ENCODE measurements at regions not wholly inside any gene's neighbourhood (a gene's known extent, or its start where the extent isn't known, plus 50 kb on each side); places are given as distances from the start of the nearest gene placed in this dataset.

DNA sequence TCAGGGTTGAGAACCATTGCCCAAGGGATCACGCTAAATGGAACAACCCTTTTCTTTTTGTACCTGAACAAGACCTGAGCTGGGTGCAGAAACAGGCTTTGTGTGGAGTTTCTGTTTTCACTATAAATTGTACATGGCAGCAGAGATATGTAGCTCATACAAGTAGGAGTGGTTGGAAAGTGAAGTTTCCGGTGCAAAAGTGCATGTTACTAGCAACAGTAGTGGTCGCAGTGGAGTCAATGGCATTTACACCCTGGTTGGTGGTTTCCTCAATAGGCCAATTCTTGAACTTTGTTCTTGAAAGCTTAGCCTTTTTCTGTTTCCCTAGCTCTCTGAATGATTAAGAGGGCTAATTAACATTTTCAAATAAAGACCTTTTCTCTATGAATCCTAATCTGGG, 170.7 kb downstream of the NEBL start:
- DNase-seq: no peak

GRCh38 chr10:20714979-20715378, 182.1 kb downstream of the NEBL start:
- DNase-seq: no peak

DNA sequence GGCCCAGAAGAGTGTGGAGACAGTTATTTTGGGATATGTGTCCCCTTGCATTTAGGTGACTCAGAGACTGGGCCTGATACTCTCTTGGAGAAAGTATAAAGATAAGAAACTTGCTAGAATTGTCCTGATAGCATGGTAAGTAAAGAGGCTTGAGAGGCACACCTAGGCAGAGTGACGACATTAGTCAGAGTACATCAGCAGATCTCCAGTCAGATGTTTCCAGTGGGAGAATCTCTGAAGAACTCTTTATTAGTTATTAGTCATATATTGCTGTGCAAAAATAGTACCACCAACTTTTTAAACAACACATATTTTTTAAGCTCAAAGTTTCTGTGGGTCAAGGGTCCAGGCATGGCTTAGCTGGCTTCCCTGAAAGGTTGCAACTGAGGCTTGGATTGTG, 182.6 kb downstream of the NEBL start:
- no peak for DNase-seq

DNA sequence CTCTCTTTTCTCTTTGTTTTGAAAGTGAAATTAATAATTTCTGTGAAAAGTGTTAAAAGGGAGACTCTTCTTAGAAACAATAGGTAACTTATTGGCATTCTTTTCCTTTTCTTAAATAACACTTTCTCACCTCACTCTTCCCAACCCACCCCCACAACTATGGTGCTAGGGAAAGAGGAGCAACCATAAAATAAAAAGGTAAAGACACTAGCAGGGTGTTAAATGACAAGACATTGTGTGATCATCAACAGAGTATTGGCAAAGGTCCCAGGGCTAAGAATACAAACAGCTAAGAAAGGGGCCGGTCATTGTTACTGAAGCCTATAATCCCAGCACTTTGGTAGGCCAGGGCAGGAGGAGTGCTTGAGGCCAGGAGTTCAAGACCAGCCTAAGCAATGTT, 183.7 kb downstream of the NEBL start:
- DNase-seq: no peak

DNA sequence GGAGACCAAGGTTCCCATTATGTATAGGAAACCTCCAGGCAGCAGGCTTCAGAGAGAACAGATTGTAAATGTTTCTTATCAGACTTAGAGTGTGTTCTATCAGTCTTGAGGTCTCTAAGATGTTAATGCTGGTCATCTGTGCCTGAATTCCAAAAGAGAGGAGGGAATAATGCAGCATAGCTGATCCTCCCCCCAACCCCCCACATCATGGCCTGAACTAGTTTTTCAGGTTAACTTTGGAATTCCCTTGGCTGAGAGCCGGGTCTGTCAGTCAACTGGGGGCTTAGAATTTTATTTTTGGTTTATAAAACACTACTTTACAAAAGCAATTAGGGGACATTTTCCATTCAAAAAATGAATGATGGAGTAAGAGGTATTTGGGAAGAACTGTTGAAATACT, 184.3 kb downstream of the NEBL start:
- DNase-seq: no peak

GRCh38 chr10:20709708-20710107, 187.4 kb downstream of the NEBL start:
- DNase-seq: no peak

- no peak for DNase-seq
Observed at GRCh38 chr10:20708305-20708704, 188.8 kb downstream of the NEBL start.

DNA sequence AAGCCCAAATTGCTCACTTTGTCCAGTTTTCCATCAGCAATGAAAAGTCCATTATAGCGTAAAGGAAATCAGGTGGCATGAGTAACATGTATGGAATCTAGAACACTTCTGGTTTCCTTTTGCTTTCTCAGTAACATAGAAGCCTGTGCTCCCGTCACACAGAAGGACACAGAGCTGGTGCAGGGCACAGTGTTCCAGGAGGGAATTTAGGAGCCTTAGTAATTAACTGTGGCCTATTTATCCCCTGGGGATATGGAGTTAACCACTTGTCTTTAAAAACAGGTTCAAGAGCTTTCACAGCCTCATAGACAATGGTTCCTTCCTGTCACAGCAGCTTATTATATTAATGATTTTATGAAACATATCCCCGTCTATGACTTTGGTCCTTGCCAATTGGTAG, 189.9 kb downstream of the NEBL start:
- no peak for DNase-seq

DNA sequence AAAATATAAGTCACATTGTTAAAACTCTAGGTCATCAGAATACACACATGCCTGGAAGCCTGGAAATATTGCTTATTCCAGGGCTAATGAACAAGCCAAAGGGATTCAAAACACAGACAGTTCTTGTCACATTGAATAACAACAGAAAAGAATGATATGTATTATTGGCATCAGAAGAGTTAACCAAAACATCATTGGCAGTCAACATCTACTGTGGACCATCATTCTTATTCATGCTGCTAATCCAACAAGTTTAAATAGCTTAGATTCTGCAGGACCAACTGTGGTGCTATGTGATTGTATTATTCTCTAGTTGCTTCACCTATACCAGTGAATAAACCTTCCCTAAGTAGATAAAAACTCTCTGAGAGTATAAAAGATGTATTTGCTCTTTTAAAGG, 198.3 kb downstream of the NEBL start:
- DNase-seq: no peak

DNA sequence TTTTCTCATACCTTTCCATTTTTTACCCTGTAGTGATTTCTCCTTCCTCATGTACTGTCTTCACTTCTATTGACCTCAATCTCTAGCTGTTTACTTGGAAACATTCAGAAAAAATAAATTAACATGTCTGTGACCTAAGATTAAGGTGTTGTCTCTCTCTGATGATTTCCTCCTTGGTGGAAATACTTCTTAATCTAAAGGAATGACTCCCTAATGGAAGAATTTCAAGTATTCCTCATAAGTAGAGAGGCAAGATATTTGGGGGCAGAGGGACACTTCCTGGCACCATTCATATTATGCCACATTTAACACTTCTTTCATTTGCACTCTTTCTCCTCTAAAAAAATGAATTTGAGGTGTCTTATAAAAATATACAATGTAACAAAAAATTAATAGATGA, 202.8 kb downstream of the NEBL start:
- DNase-seq: no peak

DNA sequence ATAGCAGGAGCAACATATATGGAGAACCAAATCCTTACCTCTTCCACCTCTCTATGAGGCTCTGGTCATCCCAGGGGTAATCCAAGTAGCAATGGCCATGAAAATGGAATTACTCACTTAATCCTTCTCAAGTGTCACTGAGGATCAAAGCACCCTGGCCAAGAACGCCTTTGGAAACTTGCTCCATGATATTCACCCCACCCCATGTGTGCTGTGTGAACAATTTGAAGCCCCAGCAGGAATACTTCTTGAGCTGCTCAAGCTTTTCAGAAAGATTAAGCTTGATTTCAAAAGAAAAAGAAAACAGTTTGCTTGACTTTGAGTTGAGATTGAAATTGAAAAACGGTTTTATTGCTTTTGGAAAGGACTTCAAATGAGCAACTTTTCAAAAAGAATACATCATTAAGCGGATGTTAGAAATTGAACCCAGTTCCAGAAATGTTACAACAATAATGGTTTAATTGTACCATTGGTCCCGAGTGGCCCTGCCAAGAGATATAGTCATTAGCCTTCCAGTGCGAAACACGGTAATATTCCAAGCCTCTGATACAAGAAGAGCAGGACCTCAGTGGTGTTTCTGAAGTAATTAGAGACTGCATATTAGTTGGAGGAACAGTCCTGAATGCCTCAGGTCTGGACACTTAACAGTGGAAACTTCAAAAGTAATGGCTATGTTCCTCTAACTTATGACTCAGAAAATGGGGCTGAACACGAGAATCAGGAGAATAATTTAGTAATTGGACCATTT, 208.1 kb downstream of the NEBL start:
- DNase-seq: no peak

DNA sequence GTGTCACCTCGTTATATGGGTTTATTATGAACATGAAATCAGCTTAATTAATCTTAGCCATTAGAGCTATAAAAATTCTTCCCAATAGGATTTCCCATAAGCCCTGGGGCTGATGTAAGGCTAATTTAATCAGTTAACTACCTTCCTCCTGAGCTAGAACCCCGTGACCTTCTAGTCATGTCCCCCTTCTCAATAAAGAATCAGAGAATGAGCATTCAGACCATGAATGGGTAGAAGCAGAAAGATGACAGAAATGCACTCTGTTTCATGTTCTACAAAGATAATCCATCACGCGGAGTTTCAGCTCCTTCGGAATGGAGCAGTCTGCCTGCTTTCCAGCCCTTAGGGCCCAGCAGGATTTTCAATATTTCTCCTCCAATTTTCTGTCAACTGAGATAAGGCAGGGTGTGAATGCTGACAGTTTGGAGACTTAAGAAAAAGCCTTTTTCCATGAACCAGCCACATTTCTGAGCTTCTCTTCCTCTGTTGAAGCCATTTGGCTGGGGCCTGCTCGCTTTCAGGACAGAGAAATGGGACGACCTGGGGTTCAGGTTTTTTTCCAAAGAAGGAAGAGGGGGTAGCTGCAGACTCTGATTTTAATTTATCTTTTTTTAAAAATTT, 211.0 kb downstream of the NEBL start:
- no peak for DNase-seq

DNA sequence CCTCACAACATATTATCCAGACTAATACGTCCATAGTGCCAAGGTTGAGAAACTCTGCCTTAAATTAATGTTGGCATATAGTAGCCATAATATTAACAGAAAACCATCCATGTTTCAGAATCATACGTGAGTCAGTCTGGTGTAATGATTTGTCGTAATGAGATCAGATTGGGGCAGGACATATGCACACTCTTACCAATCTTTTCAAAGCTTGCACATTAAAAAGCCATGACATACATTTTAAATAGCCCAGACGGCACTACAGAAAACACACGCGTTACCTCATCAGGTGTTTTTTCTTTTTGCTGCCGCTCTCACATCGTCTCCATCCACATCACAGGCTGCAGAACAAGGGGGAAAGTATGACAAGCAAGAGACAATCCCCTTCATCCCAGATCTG, 211.6 kb downstream of the NEBL start:
- no peak for DNase-seq

DNA sequence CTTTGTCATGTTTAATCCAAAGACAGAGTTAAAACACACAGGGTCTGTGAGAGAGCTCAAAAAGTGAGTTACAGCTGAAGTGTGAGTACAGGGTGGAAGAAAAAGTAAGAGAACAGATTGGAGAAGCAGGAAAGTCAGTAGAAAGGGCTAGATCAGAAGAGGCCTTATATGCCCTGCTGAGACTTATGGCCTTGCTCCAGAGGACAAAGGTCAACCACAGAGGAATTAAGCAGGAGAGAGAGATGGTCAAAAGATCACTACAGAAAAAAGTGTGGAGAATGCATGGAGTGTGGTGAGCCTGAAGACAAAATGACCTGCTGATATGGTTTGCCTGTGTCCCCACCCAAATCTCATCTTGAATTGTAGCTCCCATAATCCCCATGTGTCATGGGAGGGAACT, 213.8 kb downstream of the NEBL start:
- DNase-seq: no peak

- no peak for DNase-seq
Observed at GRCh38 chr10:20682782-20683181, 214.3 kb downstream of the NEBL start.

DNA sequence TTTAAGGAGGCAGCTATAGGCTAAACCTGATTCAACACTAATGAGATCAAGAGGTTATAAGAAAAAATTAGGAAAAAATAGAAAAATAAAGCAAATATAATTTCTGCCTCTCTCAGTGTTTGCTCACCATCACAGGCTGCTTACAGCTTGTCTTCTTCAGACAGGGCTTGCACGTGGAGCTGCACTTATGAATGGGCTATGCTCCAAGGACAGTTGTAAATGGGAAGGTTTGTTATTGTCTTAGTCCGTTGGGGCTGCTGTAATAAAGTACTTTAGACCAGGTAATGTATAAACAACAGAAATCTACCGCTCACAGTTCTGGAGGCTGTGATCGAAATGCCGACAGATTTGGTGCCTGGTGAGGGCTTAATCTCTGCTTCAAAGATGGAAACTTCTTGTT, 219.8 kb downstream of the NEBL start:
- no peak for DNase-seq

DNA sequence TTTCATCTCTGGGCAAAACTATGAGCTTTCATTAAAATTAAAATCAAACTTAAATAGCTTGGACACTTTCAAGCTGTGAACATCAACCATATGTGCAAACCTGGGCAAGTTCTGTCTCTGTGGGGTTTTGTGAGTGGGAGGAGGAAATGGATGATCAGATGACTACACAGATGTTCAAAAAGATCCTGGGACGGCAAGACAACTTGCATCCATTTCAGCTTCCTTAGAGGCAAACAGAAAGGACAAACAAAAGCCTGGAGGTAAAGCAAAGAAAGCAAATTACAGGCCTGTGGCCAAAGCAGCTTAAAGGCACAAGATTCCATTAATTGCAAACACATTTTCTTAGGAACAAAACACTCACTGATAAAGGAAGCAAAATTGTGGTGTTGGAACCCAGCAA, 222.2 kb downstream of the NEBL start:
- no peak for DNase-seq

DNA sequence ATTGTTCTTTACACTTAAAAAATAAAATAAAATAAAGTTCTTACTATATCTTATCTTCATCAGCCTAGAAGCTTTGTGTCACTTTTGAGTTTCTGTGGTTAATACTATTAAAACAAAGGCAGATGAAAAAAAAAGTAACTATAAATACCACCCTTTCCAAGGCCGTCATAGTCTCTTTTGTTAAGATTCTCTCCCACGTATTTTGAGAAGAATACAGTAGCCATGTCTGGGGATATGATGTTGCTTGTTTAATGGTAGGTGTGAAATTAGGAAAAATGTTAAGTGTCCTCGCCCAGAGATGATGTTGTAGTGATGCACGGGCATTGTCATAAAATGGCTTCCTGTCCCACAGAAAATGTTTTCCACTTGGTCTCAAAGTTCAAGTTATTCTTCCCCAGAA, 223.9 kb downstream of the NEBL start:
- no peak for DNase-seq

- no peak for DNase-seq
Observed at GRCh38 chr10:20672741-20673140, 224.4 kb downstream of the NEBL start.

DNA sequence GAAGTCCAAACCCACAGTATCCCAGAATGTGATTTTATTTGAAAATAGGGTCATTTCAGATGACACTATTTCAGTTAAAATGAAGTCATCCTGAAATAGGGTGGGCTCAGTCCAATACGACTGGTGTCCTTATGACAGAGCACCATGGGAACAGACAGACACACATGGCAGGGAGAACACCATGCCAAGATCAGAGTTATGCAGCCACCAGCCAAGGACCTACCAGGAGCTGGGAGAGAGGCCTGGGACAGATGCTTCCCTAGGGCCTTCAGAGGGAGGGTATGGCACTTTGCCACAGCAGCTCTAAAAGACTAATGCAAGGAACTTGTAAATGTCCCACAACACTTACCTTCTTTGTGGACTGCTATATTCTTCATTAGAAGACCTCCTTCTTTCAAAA, 226.5 kb downstream of the NEBL start:
- no peak for DNase-seq

DNA sequence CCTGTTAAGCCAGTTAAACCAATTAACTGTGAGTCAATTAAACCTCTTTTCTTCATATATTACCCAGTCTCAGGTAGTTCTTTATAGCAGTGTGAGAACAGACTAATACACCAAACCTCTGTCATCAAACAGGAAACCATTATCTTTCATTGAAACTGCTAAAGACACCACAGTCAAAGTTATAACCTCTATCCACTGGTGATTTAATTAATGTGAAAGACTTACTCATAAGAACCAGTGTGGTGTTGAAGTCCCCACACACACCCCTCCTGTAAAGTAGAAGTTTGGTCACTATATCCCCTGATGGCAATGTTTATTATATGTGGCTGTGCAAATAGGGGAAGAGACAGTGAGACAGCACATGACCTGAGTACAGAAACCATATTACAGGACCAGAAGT, 228.1 kb downstream of the NEBL start:
- DNase-seq: no peak

- DNase-seq: no peak
Observed at GRCh38 chr10:20662742-20663141, 234.4 kb downstream of the NEBL start.

DNA sequence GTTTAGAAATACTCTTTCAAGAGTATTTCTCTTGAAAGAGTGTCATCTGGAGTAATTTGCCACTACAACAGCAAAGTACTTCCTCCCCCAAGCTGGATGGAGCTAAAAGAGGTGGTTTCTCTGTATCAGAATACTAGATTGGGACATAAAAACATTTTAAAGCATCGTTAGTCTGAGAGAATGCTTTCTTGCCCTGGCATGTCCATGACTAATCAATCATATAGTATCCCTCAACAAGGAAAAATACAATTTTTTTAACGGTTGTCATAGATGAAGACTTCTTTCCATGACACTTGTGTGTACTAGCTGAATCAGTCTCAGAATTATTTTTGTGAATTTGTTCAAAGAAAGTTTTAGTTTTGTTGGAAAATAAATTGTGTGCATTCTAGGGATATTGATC, 237.9 kb downstream of the NEBL start:
- DNase-seq: no peak

- DNase-seq: no peak
Observed at GRCh38 chr10:20658158-20658557, 239.0 kb downstream of the NEBL start.

- DNase-seq: no peak
Observed at GRCh38 chr10:20656886-20657285, 240.2 kb downstream of the NEBL start.
